AG04450 (cell line): ENCODE measurements at regions not wholly inside any gene's neighbourhood (a gene's known extent, or its start where the extent isn't known, plus 50 kb on each side); places are given as distances from the start of the nearest gene placed in this dataset.

Experiments used
- CTCF ChIA-PET: fragments of 300-600, 350-600 bp; formaldehyde crosslinking; extraction: SDS; loops from one replicate; lab custom pipeline; 2022; ENCODE audit warnings: antibody characterized with exemption, inconsistent platforms; lab: Charles Lee
- POLR2A ChIA-PET: fragments of 350-600 bp; formaldehyde crosslinking; extraction: SDS; loops from one replicate; lab custom pipeline; 2021; ENCODE audit warnings: antibody characterized with exemption, inconsistent platforms; lab: Yijun Ruan, JAX
- DNase-seq: peaks from one replicate; pipeline ENCODE4 v3.0.0-alpha.2; 2011; ENCODE audit warnings: low read depth, low spot score
- H3K27ac ChIP-seq: one replicate; pipeline ENCODE4 v1.5.1; 2012; ENCODE audit warnings: low read depth, low read length, control low read depth
- H3K27me3 ChIP-seq: one replicate; pipeline ENCODE4 v1.6.0; 2012; ENCODE audit warnings: low read length; ENCODE audit not compliant: control insufficient read depth, insufficient read depth
- H3K4me3 ChIP-seq: 2 replicates; pipeline ENCODE4 v1.5.1; 2011; ENCODE audit warnings: mild to moderate bottlenecking, low read depth, low read length, control low read depth
- H3K9me3 ChIP-seq: 2 replicates; pipeline ENCODE4 v1.5.1; 2012; ENCODE audit warnings: low read length; ENCODE audit not compliant: control insufficient read depth, insufficient read depth
- TF ChIP-seq, protein P1 (sequence below): IDR thresholded peaks from 2 replicates; pipeline ENCODE4 v1.5.1; 2011; ENCODE audit warnings: low read depth, low read length, control low read depth, inconsistent platforms

DNA sequence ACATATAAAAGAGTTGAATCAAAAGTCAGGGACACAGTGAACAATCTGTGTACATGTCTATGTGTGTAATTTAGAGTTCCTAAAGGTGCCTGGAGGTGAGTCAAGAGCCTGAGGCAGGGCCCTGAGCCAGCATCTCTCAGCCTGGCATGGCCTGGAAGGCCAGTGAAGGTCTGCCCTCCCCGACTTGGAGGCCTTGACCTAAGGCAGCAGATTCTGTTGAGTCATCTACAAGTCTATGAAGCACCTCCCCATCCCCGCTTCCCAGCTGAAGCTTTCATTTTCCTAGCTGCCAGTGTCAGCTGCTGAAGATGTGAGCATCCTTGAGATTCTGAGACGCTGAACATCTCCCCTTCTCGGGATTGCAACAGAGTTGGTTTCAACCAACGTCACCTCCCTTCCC is 583.9 kb downstream of the BCOR start:
- Histone ChIP-seq H3K4me3 (no peak overlapping the region), H3K9me3 (no peaks in the 10 kb centered on the region), H3K27ac (no peak overlapping the region), H3K27me3 (peaks cover 7% of the 10 kb centered on the region)
- TF ChIP-seq, protein P1, sequence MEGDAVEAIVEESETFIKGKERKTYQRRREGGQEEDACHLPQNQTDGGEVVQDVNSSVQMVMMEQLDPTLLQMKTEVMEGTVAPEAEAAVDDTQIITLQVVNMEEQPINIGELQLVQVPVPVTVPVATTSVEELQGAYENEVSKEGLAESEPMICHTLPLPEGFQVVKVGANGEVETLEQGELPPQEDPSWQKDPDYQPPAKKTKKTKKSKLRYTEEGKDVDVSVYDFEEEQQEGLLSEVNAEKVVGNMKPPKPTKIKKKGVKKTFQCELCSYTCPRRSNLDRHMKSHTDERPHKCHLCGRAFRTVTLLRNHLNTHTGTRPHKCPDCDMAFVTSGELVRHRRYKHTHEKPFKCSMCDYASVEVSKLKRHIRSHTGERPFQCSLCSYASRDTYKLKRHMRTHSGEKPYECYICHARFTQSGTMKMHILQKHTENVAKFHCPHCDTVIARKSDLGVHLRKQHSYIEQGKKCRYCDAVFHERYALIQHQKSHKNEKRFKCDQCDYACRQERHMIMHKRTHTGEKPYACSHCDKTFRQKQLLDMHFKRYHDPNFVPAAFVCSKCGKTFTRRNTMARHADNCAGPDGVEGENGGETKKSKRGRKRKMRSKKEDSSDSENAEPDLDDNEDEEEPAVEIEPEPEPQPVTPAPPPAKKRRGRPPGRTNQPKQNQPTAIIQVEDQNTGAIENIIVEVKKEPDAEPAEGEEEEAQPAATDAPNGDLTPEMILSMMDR, result no peak
- DNase-seq, result no peak
- CTCF ChIA-PET, result no interaction called here
- POLR2A ChIA-PET, result no interaction called here

GRCh38 chrX:39514801-39515200 is 583.0 kb downstream of the BCOR start:
- Histone ChIP-seq H3K4me3 (no peak overlapping the region), H3K27ac (no peak overlapping the region), H3K27me3 (peaks cover 8% of the 10 kb centered on the region), H3K9me3 (no peaks in the 10 kb centered on the region)
- TF ChIP-seq, protein P1, result no peak
- no peak for DNase-seq
- CTCF ChIA-PET, result no interaction called here
- POLR2A ChIA-PET, result no interaction called here

DNA sequence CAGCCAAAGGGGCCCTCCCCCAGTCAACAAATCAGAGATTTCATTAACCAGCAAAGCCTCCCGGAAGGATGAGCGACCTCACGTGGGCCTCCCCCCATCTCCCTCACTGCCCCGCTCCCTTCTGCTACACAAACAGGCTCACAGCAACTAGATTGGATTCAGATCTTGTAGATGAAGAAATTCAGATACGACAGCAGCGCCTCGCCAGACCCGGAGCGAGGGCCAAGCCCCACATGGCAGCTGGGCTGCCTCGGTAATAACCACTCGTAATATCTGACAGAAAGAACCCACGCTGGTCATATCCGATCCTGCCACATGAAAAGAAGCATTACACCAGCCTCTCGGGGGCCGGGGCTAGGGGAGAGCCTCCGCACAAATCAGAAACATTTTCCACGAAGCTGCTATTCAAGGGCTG is 581.3 kb downstream of the BCOR start:
- CTCF ChIA-PET, result no interaction called here
- Histone ChIP-seq H3K4me3 (no peak overlapping the region), H3K27me3 (peaks cover 9% of the 10 kb centered on the region), H3K27ac (no peak overlapping the region), H3K9me3 (no peaks in the 10 kb centered on the region)
- TF ChIP-seq, protein P1, result no peak
- no peak for DNase-seq
- POLR2A ChIA-PET, result no interaction called here

DNA sequence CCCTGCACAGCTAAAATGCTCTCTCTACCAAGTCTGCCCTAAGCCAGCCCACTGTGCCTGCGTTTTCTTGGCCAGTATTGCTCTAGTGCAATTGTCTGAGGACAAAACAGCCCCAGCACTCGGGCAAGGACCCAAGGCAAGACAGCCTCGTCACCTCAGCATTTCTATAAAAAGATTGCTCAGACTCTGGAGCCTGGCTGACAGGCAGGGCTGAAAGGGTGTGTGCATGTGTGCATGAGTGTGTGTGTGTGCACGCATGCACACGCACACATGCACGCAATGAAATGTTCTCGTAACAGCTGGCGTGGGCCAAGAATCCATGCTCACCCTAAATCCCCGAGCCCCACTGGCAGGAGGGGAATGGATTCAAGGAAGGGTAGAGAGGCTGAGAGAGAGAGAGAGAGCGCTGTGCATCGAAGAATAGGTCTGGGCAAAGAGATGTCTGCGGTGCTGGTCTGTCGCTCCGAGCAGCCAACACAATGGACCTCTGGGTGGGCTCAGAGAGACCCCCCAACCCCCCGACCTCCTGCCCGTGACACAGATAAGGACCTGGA is 579.2 kb downstream of the BCOR start:
- TF ChIP-seq, protein P1, result no peak
- no peaks in the 10 kb centered on the region for H3K9me3 ChIP-seq
- H3K27me3 ChIP-seq, result peaks cover 9% of the 10 kb centered on the region
- ChIA-PET POLR2A (no interaction called here), CTCF (no interaction called here)
- H3K27ac ChIP-seq, result no peak overlapping the region
- DNase-seq, result no peak
- no peak overlapping the region for H3K4me3 ChIP-seq

- ChIA-PET CTCF (no interaction called here), POLR2A (no interaction called here)
- H3K27ac ChIP-seq, result no peak overlapping the region
- peaks cover 9% of the 10 kb centered on the region for H3K27me3 ChIP-seq
- DNase-seq, result no peak
- TF ChIP-seq, protein P1, result no peak
- H3K4me3 ChIP-seq, result no peak overlapping the region
- no peaks in the 10 kb centered on the region for H3K9me3 ChIP-seq
Measured at GRCh38 chrX:39519030-39519488, 578.7 kb downstream of the BCOR start.
